HCT116 (cell line): ENCODE measurements at regions not wholly inside any gene's neighbourhood (a gene's known extent, or its start where the extent isn't known, plus 50 kb on each side); places are given as distances from the start of the nearest gene placed in this dataset.

Experiments used
- MAX ChIP-seq: IDR thresholded peaks from 2 replicates; pipeline ENCODE4 v1.6.1; 2012
- POLR2A ChIP-seq: IDR thresholded peaks from 2 replicates; pipeline ENCODE4 v1.7.0; 2011; ENCODE audit warnings: borderline replicate concordance; ENCODE audit not compliant: insufficient read depth, insufficient read length; ENCODE audit errors: extremely low read depth
- POLR2AphosphoS5 ChIP-seq: IDR thresholded peaks from 2 replicates; pipeline ENCODE4 v1.6.1; 2011; ENCODE audit warnings: mild to moderate bottlenecking, low read depth, low read length, moderate library complexity

- TF ChIP-seq MAX (no peak), POLR2A (no peak), POLR2AphosphoS5 (no peak)
Measured at GRCh38 chr1:115145226-115145625, 55.9 kb upstream of the TSPAN2 start.
